HUDEP-2 (cell line): ENCODE measurements at regions not wholly inside any gene's neighbourhood (a gene's known extent, or its start where the extent isn't known, plus 50 kb on each side); places are given as distances from the start of the nearest gene placed in this dataset.

ENCODE experiments used
- DNase-seq, 76 experiments: peaks; one replicate each; lab custom pipeline; 2025; ENCODE audit not compliant: unreplicated experiment in 76 of 76; lab: John Stamatoyannopoulos, UW

DNA sequence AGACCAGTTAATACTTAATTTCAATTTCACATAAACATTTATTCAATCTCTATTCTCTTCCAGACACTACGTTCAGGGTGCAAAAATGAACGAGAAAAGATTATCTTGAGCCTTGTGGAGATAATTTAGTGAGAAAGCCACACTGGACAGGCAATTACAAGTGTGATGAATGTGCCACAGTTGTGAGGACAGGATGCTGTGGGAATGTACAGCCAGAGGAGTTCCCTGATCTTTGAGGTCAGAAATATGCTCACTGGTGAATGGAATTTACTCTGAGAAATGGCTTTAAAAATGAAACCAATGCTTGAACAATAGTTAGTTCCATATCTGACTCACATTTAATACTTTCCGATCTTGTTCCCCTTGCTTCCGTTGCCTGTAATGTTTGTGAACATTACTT is 864.8 kb downstream of the GATA3 start:
- DNase-seq, result no peak

DNA sequence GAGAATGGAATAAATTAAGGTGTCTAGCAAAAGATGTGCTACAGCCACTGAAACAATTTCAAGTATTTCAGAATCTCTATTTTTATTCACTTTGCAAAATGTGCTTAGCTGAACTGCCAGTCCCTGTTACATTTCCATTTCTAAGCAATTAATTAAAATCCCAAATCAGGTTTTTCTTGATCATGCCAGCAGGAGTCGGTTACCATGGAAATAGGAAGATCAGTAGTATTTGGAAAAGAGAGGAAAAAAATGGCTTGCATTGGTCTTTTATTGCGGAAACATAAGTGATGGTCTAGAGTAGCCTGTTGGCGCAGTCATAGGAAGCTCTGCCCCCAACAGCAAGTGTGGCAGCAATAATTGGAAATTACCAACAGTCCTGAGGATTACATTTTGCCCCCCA is 867.1 kb downstream of the GATA3 start:
- no peak for DNase-seq

DNA sequence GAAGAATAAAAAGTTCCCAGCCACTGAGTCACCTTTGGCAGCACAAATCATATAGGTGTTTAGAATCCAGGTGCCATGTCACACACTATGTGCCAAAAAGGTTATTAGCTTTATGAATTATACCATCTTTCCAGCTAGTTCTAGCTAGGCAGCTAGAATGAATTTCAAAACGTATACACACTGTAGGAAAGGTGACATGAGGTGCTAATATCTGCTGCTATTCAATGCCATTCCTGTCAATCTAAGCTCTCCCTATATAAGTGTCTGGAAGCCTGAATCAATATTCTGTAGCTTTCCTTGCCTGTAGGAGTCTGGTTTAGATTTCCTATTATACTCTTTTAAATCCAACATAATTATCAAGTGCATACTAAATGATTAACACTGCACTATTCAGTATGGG is 868.6 kb downstream of the GATA3 start:
- no peak for DNase-seq

DNA sequence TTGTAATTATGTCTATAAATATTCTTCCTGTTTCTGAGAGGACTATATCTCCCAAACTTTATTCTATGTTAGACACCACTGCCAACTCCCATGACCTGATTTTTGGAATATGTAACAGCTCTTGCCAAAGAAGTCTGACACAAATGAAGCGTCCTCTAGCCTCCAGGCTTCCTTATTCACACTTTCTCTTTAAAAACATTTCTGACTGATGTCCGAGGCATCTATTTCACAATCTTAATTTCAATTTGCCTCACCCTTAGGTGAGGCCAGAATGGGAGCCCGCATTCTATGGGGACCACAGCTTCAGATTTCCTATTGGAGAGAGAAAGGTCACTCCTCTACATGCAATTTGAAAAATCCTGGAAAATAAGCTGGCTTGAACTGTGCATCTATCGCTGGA is 873.2 kb downstream of the GATA3 start:
- DNase-seq, result no peak

DNA sequence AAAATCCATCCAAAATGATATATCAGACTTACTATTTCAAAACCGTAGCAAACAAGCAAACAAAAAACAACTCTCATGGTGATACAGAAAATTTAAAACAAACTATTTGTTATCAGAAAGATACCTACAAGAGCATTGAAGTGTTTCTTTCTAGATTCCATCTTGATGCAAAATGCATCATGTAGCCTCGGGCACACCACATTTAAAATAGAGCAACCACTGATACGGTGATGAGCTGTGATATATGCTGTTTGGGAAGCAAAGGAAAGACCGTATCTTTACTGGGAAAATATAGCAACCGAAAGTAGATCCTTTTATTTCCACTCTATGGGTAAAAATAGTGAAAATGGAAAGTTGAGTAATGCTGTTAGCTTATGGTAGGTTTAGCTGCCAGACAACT is 892.0 kb downstream of the GATA3 start:
- DNase-seq, result no peak

DNA sequence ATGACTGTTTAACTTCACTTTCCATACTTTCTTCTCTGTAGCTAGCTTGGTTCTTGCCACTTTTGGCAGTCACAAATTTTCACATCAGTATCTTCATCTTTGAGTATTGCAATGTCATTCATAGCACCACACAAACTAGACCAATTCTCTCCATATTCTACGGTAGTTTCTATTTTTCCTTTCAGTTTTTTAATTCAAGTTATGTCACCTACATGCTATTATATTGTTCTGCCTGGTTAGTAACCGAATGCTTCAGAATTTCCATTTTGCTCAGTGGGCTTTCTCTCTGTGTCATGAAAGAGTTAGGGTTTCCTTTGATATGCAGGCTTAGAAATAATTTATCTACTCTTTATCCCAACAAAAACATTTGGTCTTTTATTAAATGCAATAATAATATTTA is 896.5 kb downstream of the GATA3 start:
- no peak for DNase-seq

DNA sequence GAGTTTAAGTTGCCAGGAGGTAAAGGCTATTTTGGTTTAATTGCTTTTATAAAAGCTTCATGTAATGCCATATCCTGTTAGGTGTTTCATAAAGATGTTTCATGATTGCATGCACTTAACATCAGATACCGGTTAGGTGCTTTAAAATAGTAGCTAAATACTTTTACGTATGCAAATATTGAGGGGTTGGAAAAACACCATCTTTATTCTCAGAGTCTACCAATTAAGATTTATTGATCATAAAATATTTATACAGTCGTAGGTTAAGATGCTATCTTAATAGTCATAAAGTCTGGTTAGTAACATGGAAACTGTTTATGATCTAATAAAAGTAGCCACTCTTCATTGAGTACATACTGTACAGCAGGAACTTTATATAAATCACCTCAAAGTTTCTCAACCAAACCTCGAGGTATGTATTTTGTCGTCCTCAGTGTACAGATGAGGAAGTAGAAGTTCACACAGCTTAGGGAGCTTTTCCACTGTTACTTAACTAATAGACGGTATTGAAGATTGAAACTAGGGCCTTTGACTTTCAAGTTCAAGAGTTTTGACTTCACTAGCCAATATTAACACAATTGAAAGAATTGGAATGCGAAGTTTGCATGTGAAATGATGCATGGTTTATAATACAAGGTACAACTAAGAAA is 897.1 kb downstream of the GATA3 start:
- DNase-seq, result no peak

DNA sequence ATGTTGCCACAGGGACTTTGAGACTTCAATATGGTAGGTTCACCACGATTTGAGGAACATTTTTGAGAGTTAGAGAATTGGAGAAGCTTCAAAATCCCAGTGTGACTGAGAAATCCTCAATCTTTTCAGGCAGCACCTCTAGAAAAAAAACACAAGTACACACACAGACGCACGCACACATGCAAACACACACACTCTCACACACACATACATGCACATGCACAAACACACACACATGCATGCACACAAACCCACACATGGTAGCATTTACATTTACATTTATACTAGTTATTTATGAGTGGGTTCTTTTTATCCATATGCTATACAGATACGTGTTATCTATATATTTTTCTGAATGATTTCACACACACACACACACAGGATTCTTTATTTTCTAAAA is 901.9 kb downstream of the GATA3 start:
- no peak for DNase-seq

DNA sequence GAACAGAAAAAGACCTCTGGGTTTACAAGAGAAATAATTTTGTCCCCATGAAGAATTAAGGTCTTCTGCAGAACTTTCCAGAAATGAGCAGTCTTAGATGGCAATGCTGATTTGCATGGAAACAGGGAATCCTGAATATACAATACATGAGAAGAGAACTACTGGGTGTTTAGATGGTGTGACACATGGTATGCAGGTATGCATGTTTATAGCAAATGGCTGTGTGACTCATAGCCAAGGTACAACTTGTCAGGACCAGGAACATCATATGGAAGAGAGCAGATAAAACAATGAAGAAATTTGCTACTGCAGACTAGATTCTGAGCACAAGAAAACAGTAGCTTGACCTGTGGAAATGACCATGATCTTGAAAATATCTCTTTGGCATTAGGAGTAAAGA is 907.8 kb downstream of the GATA3 start:
- no peak for DNase-seq

DNA sequence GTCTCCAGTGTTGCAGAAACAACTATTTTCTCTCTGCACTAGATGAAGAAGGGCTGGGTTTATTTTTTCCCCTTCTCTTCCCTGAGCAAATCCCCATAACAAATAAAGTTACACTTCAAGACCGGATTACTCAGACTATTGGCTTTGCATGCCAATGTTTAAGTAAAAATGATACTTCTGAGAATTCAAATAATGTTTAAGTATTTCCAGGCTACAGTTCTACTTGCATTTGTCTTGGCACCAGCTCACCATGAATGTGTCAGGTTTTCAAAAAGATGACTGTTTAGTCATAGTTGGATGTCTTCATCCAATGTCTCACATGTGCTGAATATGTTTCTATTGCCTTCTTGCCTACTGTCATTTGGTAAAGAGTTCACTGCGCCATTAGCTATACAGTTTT is 912.6 kb downstream of the GATA3 start:
- DNase-seq, result no peak

DNA sequence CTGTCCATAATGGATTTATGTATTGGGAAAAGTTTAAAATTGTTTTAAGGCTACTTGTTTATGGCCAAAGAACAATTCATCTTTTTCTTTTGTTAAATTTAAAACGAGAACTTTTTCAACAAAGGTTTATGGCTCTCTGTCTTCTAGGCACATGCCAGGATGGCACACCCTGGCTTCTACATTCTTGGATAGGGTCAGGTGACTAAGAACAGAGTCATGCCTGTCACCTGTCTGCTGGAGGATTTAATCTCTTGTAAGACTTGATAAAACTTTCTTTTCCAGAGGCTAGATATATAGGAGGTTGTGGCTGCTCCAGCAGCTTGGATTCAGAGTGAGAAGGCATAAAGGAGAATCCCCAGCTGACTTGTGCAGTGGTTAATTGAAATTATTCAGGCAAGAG is 915.4 kb downstream of the GATA3 start:
- DNase-seq, result no peak

DNA sequence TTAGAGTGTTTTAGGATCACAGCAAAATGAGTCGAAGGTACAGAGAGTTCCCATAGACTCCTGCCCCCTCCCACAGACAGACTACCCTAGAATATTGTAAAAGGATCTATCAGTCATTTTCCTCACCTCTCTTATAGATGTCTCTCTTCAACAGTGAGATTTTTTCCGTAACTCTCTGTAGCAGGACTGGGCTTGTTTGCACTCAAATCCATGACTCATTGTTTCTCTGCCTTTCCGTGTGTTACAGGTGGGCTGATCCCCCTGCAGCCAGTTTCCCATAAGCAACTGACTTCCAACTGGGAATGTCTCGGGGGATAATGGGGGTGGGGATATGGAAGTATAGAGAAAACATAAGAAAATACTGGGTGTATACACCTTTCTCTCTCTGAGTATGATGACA is 921.0 kb downstream of the GATA3 start:
- DNase-seq, result no peak

DNA sequence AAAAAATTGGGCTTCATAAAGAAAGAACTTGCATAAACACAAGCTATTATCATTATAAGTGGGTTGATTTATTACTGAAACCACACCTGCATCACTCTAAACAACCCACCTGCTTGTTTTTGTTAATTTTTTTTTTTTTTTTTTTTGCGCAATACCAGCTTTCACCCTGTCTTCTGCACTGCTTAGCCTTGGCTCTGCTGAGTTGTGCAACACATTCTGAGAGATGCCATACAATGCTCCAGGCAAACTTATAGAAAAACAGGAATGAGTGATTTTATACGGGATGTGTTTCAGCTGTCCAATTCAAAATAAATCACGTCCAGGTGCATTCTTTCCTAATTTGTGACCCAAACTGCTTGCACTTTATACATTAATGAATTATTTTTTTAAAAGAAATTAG is 923.6 kb downstream of the GATA3 start:
- no peak for DNase-seq

DNA sequence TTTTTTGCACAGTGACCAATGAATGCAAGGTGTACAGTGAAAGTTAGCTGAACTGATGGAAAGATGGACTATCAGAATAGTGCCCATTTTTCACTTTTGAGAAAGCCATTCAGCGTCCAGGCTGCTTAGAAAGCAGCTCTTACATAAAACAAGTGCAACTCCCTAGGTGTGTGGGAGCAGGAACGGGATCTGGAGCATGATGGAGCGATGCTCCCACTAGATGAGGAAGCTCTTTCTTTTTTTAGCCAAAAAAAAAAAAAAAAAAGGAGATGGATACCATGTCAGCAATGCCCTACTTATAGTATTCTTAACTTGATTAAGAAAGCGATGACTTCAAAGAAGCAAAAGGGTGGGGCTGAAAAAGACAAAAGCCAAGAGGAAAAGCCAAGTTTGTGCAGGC is 925.5 kb downstream of the GATA3 start:
- no peak for DNase-seq

DNA sequence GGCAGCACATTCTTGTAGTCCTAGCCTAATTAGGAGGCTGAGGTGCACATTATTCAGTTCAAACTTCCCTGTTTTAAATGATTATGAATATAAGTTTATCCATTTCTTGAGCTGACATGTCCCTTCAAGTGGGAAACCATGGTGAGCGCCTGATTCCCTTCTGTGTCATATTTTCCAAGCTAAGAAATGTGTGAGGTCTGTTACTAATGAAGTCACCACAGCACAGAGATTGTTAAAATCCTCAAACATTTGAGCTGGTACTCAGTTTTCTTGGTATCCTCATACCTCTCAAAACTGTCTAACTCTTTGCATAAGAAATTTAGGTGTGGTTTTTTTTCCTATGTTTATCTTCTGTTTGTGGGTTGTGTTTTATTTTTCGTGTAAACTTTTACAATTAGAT is 926.8 kb downstream of the GATA3 start:
- no peak for DNase-seq

DNA sequence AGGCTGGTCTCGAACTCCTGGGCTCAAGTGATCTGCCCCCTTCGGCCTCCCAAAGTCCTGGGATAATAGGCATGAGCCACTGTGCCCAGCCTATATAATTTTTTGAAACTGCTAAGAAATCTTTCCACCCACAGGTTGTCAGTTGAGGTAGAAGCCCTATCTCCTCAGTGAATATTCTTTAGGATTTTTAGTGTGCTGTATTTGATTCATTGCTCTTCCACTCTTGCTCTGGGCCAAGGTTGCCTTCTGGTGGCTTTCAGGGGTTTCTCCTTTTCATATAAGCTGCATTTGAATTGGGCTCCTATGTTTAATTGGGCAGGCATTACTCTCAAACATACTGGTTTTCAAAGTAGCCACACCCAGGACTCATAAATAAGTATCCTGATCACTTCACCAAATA is 931.2 kb downstream of the GATA3 start:
- DNase-seq, result no peak

DNA sequence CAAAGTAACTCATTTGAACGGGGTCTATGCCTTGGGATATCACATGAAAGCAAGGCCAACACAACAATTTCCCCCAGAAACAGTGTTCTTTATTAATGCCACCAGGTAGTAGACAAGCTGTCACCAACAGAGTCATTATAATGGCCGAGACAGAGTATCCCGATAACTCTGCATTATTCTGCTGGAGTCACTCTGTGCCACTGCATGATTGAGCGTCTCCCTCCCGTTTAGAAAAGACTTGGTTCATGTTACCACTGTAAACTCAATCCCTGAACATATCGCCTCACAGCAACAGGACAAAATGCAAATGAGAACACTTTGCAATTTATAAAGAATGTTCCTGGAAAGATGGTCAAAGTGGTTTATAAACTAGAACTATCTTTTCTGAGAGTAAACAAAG is 932.5 kb downstream of the GATA3 start:
- no peak for DNase-seq

DNA sequence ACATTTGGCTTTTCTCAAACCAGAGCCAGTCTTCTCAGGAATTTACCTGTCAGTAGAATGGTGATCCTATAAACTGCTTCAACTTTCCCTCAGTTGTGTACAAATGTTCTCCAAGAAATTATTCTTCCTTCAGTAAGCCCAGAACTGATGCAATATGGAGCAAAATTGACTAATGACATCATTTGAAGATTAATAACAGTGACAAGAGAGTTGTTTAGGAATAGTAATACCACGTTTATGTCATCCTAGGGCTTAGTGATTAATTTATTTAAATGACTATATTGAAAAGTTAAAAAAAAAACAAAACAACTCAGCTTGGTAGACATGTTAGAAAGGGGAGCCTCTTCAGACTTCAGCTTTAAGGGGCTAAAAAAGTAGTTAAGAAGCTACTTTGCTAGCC is 933.2 kb downstream of the GATA3 start:
- DNase-seq, result no peak

DNA sequence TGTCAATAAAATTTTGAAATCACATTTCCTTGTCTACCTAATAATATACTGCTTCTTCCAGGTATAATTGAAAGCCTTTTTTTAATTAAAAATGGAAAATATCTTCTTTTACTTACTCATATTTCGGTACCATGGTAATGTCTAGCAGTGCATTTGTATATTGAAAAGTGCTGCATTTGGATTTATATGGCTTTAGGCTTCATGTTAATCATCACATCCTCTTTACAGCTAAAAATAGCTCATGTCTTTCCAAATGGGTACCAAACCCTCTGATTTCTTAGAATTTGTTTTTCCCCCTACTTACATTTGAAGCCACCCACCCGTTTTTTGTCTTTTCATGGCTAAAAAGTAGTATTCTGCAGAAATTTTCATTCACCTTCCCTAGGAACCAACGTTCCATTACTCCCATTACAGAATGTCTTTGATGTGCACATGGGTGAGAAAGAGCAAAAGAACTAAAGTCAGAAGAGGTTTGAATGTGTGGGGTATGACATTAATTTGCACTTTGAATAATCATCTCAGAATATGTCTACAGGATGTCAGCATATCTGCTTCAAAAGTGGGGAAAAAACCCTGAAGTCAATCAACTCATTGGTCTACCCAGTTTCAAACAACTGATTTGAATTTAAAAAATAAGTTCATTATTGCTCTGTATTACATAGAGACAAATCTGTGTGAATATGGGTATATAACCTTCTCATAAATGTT is 935.9 kb downstream of the GATA3 start:
- no peak for DNase-seq

DNA sequence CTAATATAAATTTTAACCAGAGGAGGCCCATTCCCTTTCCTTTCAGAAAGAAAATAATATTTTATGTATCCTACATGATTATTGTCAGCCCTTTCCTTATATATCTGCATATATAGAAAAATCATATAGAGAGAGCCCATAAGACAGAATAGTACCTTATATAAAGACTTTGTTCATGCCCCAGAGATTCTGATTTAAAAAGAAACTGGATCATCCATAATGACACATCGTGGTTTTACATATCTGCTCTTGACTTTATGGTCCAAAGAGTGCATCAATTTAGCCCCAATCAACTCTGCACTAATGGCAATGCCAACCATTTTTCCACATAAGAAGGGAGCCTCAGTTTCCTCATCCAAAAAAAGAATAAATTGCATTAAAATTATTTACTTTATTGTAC is 937.5 kb downstream of the GATA3 start:
- no peak for DNase-seq

DNA sequence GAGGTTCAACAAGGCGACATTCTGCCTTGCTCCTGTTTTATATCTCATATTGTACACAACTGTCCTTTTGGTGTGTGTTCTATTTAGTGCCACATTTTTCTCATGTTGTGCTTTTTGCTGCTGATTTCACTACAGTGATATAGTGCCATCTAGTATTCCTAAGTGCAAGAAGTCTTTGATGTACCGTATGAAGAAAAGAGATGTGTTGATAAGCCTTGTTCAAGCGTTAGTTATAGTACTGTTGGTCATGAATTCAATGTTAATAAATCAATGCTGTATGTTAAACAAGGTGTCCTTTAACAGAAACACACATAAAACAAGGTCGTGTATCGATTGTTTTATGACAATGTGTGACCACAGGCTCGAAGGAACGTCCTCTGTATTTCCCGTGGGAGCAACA is 939.4 kb downstream of the GATA3 start:
- no peak for DNase-seq

DNA sequence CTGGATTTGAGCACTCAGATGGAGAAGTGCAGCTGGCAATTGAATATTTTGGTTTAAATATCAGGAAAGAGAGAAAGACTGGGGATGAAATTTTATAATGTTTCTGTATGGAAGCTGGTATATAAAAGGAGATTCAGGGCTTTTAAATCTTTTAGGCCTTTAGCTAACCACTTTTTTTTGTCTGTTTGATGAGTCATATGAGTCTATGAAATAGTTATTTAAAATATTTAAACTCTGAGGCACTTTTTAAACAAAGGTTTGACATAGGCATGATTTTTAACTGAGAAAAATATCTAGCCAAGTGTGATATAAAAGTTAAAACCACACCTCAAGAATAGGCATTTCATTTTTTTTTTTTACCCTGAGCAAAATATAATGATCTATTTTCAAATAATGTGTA is 944.3 kb downstream of the GATA3 start:
- no peak for DNase-seq

DNA sequence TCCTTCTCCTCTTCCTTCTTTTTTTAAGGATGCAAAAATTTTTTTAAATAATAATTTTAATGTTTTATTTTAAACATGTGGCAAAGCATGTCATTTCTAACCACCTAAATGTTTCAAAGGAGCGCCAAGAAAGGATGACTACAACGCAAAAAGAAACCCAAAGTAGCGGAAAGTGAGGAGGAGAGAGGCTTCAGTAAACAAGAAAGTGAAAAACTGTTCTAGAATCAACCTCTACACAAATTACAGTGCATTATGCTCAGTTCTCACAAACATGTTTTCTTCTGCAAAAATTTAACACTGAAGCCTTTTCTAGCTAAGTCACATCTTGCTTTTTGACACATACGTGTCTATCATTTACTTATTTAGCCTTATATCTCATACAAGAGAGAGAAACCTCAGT is 948.6 kb downstream of the GATA3 start:
- no peak for DNase-seq
